Upper lobe of left lung (tissue), 4 donors: ENCODE measurements at regions not wholly inside any gene's neighbourhood (a gene's known extent, or its start where the extent isn't known, plus 50 kb on each side); places are given as distances from the start of the nearest gene placed in this dataset.

Experiments used
- POLR2A ChIP-seq, 4 donors: fragments of 450-650 bp; IDR thresholded peaks; one replicate each; pipeline ENCODE4 v1.5.1; 2016 to 2017; ENCODE audit warnings: antibody characterized with exemption in 4 of 4, mild to moderate bottlenecking in 2 of 4
- TF ChIP-seq, protein P1 (sequence below), 6 experiments: fragments of 450-650 bp in 4 of 6; fragments of 200-600 bp in 2 of 6; sonication (generic) in 2 of 6; IDR thresholded peaks; one replicate each; pipeline ENCODE4 v1.5.1; 2016 to 2019; ENCODE audit warnings: antibody characterized with exemption in 6 of 6

- no peak for TF ChIP-seq POLR2A (IDR thresholded peaks at IDR 0.05)
- TF ChIP-seq, protein P1, sequence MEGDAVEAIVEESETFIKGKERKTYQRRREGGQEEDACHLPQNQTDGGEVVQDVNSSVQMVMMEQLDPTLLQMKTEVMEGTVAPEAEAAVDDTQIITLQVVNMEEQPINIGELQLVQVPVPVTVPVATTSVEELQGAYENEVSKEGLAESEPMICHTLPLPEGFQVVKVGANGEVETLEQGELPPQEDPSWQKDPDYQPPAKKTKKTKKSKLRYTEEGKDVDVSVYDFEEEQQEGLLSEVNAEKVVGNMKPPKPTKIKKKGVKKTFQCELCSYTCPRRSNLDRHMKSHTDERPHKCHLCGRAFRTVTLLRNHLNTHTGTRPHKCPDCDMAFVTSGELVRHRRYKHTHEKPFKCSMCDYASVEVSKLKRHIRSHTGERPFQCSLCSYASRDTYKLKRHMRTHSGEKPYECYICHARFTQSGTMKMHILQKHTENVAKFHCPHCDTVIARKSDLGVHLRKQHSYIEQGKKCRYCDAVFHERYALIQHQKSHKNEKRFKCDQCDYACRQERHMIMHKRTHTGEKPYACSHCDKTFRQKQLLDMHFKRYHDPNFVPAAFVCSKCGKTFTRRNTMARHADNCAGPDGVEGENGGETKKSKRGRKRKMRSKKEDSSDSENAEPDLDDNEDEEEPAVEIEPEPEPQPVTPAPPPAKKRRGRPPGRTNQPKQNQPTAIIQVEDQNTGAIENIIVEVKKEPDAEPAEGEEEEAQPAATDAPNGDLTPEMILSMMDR (IDR thresholded peaks at IDR 0.05) = no peak
These were observed 61.9 kb upstream of the DHX40 start for GRCh38 chr17:59503500-59503899.
